ENCODE measurements at regions not wholly inside any gene's neighbourhood (a gene's known extent, or its start where the extent isn't known, plus 50 kb on each side); places are given as distances from the start of the nearest gene placed in this dataset.

DNA sequence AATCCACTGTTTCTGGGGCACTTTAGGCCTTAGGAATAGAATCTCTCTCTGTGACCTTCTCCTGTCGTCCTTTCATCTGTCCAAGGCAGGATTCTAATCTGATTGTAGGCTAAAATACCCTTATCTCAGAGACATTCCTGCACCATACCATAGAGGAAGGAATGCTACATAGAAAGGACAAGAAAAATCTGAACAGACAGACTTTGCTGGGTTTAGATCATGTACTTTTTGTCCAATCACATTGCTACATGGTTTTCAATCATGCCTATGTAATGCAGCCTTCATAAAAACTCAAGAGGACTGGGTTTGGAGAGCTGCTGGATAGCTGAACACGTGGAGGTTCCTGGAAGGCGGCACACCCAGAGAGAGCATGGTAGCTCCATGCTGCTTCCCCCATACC is 378.5 kb upstream of the SEMA6D start:
- ATAC-seq (replicated peaks): no peak
- H3K4me1 Mint-ChIP-seq: no peaks in the 10 kb centered on the region
- peaks cover 11% of the 10 kb centered on the region for H3K9me3 Mint-ChIP-seq
- no peaks in the 10 kb centered on the region for H3K36me3 Mint-ChIP-seq (ENCODE audit: low read depth)
- no peak overlapping the region for H3K4me3 Mint-ChIP-seq
- no peaks in the 10 kb centered on the region for H3K27me3 Mint-ChIP-seq
- no peak overlapping the region for H3K27ac Mint-ChIP-seq

DNA sequence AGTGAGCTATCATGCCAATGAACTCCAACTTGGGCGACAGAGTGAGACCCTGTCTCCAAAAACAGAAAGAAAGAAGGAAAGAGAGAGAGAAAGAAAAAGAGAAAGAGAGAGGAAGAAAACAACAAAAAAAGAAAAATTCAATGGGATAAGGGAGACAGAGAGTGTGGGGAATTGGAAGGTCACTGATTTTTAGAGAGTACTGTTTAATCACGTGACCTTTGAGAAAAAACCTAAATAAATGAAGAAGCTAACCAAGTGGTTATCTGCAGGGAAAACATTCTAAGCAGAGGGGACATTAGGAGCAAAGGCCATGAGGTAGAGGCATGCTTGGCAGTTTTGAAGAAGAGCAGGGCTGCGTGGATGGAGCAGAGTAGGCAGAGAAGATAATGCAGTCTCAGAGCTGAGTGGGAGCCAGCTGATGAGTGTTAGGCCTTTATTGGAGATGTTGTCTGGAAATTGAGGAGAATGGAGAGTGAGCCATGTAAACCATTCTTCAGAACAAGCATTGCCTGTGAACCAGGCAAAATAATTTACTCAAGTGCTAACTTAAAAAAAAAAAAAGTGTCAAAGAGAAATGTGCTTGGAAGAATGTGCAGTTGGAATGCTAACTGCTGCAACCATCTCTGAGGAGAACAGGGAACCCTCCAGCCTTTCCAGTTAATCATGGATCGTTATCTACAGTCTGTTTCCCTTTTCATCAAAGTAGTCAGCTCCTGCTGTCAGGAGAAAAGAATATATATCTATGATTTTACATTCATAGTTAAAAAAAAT is 377.3 kb upstream of the SEMA6D start:
- Mint-ChIP-seq H3K27me3 (no peaks in the 10 kb centered on the region), H3K9me3 (peaks cover 11% of the 10 kb centered on the region)
- ATAC-seq (replicated peaks): no peak

DNA sequence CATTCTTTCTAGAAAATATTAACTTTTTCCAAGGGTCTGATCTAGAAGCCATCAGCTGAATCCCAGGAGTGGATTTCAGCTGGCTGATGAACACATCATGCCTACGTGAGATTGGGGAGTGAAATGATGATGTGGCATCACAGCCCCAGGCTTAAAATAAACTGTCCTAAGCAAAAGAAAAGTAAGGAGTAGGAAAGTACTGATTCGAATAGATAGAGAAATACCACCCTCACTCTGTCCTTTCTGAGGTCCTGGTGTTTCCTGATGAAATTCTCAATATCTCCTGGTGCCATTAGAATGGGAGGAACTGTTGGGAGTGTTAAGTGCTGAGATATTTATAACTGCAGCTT is 376.8 kb upstream of the SEMA6D start:
- Mint-ChIP-seq H3K36me3 (ENCODE audit: low read depth) (no peaks in the 10 kb centered on the region), H3K27me3 (no peaks in the 10 kb centered on the region), H3K27ac (no peak overlapping the region), H3K9me3 (peaks cover 11% of the 10 kb centered on the region), H3K4me1 (no peaks in the 10 kb centered on the region), H3K4me3 (no peak overlapping the region)
- ATAC-seq (replicated peaks): no peak

More for the DNA sequence above, 377.3 kb upstream of the SEMA6D start:
- Mint-ChIP-seq H3K36me3 (ENCODE audit: low read depth) (no peaks in the 10 kb centered on the region), H3K4me1 (no peaks in the 10 kb centered on the region), H3K4me3 (no peak overlapping the region), H3K27ac (no peak overlapping the region)

DNA sequence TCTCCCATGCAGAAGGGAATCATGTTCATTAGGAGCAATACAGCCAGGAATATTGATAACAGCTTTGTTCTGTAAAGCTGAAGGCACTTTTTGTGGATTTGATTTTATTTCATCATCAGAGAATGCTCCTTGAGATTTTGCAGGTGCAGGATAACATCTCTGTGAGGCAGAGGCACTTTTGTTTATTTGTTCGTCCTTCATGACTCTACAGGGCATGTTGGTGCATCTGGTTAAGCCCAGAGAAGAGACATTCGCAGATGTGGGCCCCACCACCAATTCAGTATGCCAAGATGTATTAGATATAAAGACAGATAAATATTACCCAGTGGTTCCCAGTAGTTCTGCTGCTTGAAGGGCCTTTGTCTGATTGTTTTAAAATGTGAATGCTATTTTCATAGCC is 368.1 kb upstream of the SEMA6D start:
- no peak for ATAC-seq (replicated peaks)
- H3K36me3 Mint-ChIP-seq (ENCODE audit: low read depth): no peaks in the 10 kb centered on the region
- no peaks in the 10 kb centered on the region for H3K4me1 Mint-ChIP-seq
- H3K9me3 Mint-ChIP-seq: peaks cover 3% of the 10 kb centered on the region
- no peaks in the 10 kb centered on the region for H3K27me3 Mint-ChIP-seq
- no peak overlapping the region for H3K27ac Mint-ChIP-seq
- H3K4me3 Mint-ChIP-seq: no peak overlapping the region

DNA sequence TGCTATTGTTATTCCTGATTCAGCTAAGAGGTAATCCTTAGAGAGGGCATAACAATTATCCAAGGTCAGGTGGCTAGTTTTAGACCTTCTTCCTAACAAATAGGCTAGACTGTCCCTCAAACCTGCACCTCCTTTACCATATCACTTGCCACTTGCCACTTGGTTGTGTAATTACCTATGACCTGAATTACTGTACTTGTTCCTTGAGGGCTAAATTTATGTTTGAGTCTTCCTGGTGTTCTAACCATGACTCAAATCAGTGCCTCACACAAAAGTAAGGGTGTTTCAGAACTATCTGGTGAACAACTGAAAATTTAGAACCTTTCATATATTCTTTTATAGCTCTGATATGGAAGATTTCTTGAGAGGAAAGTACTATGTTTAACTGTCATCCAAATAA is 365.8 kb upstream of the SEMA6D start:
- Mint-ChIP-seq H3K4me3 (no peak overlapping the region), H3K27ac (no peak overlapping the region), H3K36me3 (ENCODE audit: low read depth) (no peaks in the 10 kb centered on the region), H3K9me3 (peaks cover 9% of the 10 kb centered on the region), H3K4me1 (no peaks in the 10 kb centered on the region), H3K27me3 (no peaks in the 10 kb centered on the region)
- ATAC-seq (replicated peaks): no peak

DNA sequence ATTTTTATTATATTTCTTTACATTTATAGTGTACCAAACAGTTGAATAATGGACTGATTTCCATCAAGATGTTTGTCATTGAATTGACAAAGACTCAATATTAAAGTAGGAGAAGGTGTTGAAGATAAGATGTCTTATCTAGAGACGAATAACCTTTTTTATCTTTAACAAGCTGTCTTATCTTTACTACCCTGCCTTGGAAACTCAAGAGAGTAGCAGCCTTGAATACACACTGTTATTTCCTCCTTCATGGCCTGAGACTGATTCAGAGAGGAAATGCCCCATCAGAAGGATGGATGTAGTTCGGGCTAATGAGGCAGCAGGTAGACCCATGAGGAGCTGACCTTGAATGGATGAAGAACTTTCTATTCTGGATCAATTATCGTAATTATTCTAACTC is 365.1 kb upstream of the SEMA6D start:
- H3K36me3 Mint-ChIP-seq (ENCODE audit: low read depth): no peaks in the 10 kb centered on the region
- H3K4me3 Mint-ChIP-seq: no peak overlapping the region
- no peak for ATAC-seq (replicated peaks)
- H3K27ac Mint-ChIP-seq: no peak overlapping the region
- H3K27me3 Mint-ChIP-seq: no peaks in the 10 kb centered on the region
- peaks cover 9% of the 10 kb centered on the region for H3K9me3 Mint-ChIP-seq
- H3K4me1 Mint-ChIP-seq: no peaks in the 10 kb centered on the region

GRCh38 chr15:47355759-47356158 is 361.5 kb upstream of the SEMA6D start:
- Mint-ChIP-seq H3K4me1 (no peaks in the 10 kb centered on the region), H3K9me3 (peaks cover 9% of the 10 kb centered on the region)

DNA sequence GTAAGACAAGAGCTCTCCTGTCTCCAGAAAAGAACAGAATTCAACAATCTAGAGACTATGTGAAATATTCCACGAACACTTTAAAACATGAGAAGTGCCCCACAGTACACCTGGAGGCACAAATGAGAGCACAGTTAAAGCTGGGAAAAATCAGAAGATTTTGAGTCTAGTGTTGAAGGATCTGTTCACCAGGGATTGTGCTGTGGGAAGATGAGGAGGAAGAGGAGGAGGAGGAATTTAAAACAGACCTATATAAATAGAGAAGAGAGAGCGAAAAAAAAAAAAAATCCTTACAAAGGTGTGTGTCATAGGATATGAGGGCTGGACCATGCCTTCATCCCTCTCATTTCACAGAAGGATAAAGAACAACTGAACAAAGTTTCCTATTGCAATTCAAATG is 361.0 kb upstream of the SEMA6D start:
- no peaks in the 10 kb centered on the region for H3K36me3 Mint-ChIP-seq (ENCODE audit: low read depth)
- no peak overlapping the region for H3K27ac Mint-ChIP-seq
- H3K4me1 Mint-ChIP-seq: no peaks in the 10 kb centered on the region
- H3K27me3 Mint-ChIP-seq: no peaks in the 10 kb centered on the region
- H3K4me3 Mint-ChIP-seq: no peak overlapping the region
- peaks cover 5% of the 10 kb centered on the region for H3K9me3 Mint-ChIP-seq
- no peak for ATAC-seq (replicated peaks)

More at GRCh38 chr15:47355759-47356158, 361.5 kb upstream of the SEMA6D start:
- no peaks in the 10 kb centered on the region for H3K27me3 Mint-ChIP-seq
- no peak for ATAC-seq (replicated peaks)
- H3K36me3 Mint-ChIP-seq (ENCODE audit: low read depth): no peaks in the 10 kb centered on the region
- H3K27ac Mint-ChIP-seq: no peak overlapping the region
- H3K4me3 Mint-ChIP-seq: no peak overlapping the region

- Mint-ChIP-seq H3K9me3 (peaks cover 5% of the 10 kb centered on the region), H3K4me1 (no peaks in the 10 kb centered on the region), H3K27ac (no peak overlapping the region), H3K27me3 (no peaks in the 10 kb centered on the region), H3K36me3 (ENCODE audit: low read depth) (no peaks in the 10 kb centered on the region), H3K4me3 (no peak overlapping the region)
- ATAC-seq (replicated peaks): no peak
Observed at GRCh38 chr15:47358876-47359275, 358.4 kb upstream of the SEMA6D start.

DNA sequence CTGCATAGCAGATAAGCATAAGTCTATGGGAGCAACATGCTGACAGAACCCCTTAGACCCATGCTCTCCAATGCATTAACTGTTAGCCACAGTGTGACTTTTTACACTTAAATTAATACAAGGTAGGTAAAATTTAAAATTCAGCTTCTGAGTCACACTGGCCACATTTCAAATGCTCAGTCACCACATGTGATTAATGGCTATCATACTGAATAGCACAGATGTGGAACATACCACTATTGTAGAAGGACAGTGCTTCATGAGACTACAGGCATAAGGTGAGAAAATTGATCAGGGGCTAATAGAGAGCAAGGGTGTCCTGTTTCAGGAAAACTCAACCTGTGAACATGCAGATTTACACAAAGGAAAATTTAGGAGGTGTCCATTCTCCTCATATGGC is 357.0 kb upstream of the SEMA6D start:
- Mint-ChIP-seq H3K27ac (no peak overlapping the region), H3K9me3 (no peaks in the 10 kb centered on the region), H3K4me3 (no peak overlapping the region)

DNA sequence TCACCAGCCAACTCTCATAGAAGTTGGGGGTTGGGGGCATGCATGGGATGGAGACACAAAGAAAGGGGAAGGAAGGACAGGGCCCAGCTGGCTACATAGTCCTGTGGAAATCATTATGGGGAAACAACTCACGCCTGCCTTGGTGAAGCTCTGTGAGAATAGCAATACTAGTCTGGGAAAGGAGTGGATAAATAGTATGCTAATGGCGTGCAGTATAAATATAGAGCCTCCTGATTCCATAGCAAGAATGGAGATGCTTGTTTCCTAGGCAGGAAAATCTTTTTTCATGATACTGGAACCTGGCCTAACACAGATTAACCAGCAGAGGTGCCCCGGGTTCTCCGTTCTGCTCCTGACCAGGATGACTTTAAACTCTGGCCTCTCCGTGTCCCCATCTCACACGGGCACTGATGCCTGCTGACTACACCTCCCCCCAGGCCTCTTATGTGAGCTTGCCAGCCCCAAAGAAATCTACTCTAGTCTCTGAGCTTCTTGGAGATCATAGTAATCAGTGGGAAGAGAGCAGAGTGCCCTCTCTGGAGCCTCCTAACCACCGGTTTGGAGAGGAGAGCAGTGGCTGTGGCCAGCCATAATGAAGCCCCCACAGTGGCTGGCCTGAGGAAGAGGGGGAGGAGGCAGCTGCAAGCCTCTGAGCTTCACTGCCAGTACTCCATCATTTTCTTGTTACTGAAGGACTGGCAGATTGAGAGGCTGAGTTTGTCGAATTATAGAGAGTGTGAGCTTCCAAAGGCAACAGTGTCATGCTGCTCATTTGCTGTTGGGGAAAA is 355.0 kb upstream of the SEMA6D start:
- H3K4me3 Mint-ChIP-seq: no peak overlapping the region
- no peaks in the 10 kb centered on the region for H3K4me1 Mint-ChIP-seq
- no peaks in the 10 kb centered on the region for H3K27me3 Mint-ChIP-seq
- no peak overlapping the region for H3K27ac Mint-ChIP-seq
- H3K36me3 Mint-ChIP-seq (ENCODE audit: low read depth): no peaks in the 10 kb centered on the region
- H3K9me3 Mint-ChIP-seq: peaks cover 4% of the 10 kb centered on the region
- ATAC-seq (replicated peaks): no peak

More for the DNA sequence above, 357.0 kb upstream of the SEMA6D start:
- no peak for ATAC-seq (replicated peaks)
- no peaks in the 10 kb centered on the region for H3K4me1 Mint-ChIP-seq
- no peaks in the 10 kb centered on the region for H3K36me3 Mint-ChIP-seq (ENCODE audit: low read depth)
- no peaks in the 10 kb centered on the region for H3K27me3 Mint-ChIP-seq

GRCh38 chr15:47363653-47364052 is 353.7 kb upstream of the SEMA6D start:
- Mint-ChIP-seq H3K36me3 (ENCODE audit: low read depth) (no peaks in the 10 kb centered on the region), H3K27me3 (no peaks in the 10 kb centered on the region), H3K4me3 (no peak overlapping the region), H3K27ac (no peak overlapping the region), H3K4me1 (no peaks in the 10 kb centered on the region), H3K9me3 (peaks cover 4% of the 10 kb centered on the region)
- ATAC-seq (replicated peaks): no peak

DNA sequence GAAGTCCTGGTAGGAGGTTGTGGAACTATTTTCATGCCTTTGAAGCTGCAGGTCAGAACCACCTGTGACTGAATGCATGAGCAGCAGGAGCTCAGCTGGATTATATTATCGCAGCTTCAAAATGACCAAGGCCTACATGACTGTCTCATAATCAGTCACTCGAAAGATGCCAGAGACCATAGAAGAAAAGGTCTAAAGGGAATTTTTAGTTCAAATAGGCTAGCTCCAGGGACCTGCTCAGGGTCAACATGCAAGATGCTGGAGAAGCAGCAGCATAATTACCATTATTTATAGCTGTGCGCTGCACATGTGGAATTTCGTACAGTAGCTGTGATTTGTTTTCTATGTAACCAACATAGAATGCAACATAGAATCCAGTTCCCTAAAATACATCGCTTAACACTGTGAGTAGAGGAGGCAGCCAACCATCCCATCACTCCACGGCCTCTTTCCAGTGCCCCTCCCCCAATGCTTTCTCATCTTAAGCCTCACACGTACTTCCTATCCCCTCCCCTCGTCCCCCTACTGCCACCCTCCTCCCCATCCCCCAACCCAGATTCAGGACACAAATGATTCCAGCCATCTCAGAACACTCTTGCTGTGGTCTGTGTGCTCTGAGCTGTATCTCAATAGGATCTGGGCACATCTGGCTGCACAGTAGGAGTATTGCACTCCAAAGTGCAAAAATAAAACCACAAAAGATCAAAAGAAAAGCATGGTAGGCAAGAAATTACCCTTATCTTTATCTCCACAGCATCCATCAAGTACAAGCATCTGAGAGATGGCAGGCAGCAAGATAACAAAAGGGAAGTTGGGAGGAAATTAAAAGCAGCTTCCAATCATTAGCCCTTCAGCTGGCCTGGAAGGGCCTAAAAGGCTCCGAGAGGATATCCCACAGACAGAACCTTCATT is 352.8 kb upstream of the SEMA6D start:
- ATAC-seq (replicated peaks): no peak
- no peaks in the 10 kb centered on the region for H3K36me3 Mint-ChIP-seq (ENCODE audit: low read depth)
- no peak overlapping the region for H3K4me3 Mint-ChIP-seq
- H3K27me3 Mint-ChIP-seq: no peaks in the 10 kb centered on the region
- H3K27ac Mint-ChIP-seq: no peak overlapping the region
- H3K4me1 Mint-ChIP-seq: no peaks in the 10 kb centered on the region
- peaks cover 4% of the 10 kb centered on the region for H3K9me3 Mint-ChIP-seq

GRCh38 chr15:47366884-47367283 is 350.4 kb upstream of the SEMA6D start:
- peaks cover 4% of the 10 kb centered on the region for H3K9me3 Mint-ChIP-seq
- no peak for ATAC-seq (replicated peaks)
- H3K36me3 Mint-ChIP-seq (ENCODE audit: low read depth): no peaks in the 10 kb centered on the region
- no peak overlapping the region for H3K4me3 Mint-ChIP-seq
- H3K4me1 Mint-ChIP-seq: no peaks in the 10 kb centered on the region
- H3K27ac Mint-ChIP-seq: no peak overlapping the region
- no peaks in the 10 kb centered on the region for H3K27me3 Mint-ChIP-seq
